ENCODE measurements at regions not wholly inside any gene's neighbourhood (a gene's known extent, or its start where the extent isn't known, plus 50 kb on each side); places are given as distances from the start of the nearest gene placed in this dataset.

GRCh38 chr5:33035851-33036527 lies 324.9 kb downstream of the NPR3 start:
- no peaks in the 10 kb centered on the region for H3K36me3 ChIP-seq (replicated peaks)
- H3K27me3 ChIP-seq (replicated peaks) = no peaks in the 10 kb centered on the region
- H3K4me3 ChIP-seq (ENCODE audit: low read depth, low read length) = no peak overlapping the region
- no peak overlapping the region for H3K27ac ChIP-seq
- TF ChIP-seq CTCF (IDR thresholded peaks at IDR 0.05; ENCODE audit: low read depth, low read length, missing control alignments) = no peak
- in situ Hi-C loops (cut with HindIII; ENCODE audit: low pct_ligation_motif_present, low sequenced_read_pairs) = no loop called here
- no peak for DNase-seq

GRCh38 chr5:33037076-33037475 lies 326.0 kb downstream of the NPR3 start:
- Histone ChIP-seq H3K27ac (no peak overlapping the region), H3K36me3 (replicated peaks) (no peaks in the 10 kb centered on the region), H3K4me3 (ENCODE audit: low read depth, low read length) (no peak overlapping the region), H3K27me3 (replicated peaks) (no peaks in the 10 kb centered on the region)
- in situ Hi-C loops (cut with HindIII; ENCODE audit: low pct_ligation_motif_present, low sequenced_read_pairs) = no loop called here
- DNase-seq = no peak
- no peak for TF ChIP-seq CTCF (IDR thresholded peaks at IDR 0.05; ENCODE audit: low read depth, low read length, missing control alignments)

- H3K36me3 ChIP-seq (replicated peaks) = no peaks in the 10 kb centered on the region
- no peaks in the 10 kb centered on the region for H3K27me3 ChIP-seq (replicated peaks)
- H3K27ac ChIP-seq = no peak overlapping the region
- in situ Hi-C loops (cut with HindIII; ENCODE audit: low pct_ligation_motif_present, low sequenced_read_pairs) = no loop called here
- TF ChIP-seq CTCF (IDR thresholded peaks at IDR 0.05; ENCODE audit: low read depth, low read length, missing control alignments) = no peak
- no peak for DNase-seq
- H3K4me3 ChIP-seq (ENCODE audit: low read depth, low read length) = no peak overlapping the region
Measured at GRCh38 chr5:33041586-33041985, 330.5 kb downstream of the NPR3 start.

- Histone ChIP-seq H3K4me3 (ENCODE audit: low read depth, low read length) (no peak overlapping the region), H3K27me3 (replicated peaks) (no peaks in the 10 kb centered on the region), H3K27ac (no peak overlapping the region), H3K36me3 (replicated peaks) (no peaks in the 10 kb centered on the region)
- no peak for DNase-seq
- in situ Hi-C loops (cut with HindIII; ENCODE audit: low pct_ligation_motif_present, low sequenced_read_pairs) = no loop called here
- TF ChIP-seq CTCF (IDR thresholded peaks at IDR 0.05; ENCODE audit: low read depth, low read length, missing control alignments) = no peak
Measured at GRCh38 chr5:33043343-33043997, 332.3 kb downstream of the NPR3 start.

- Histone ChIP-seq H3K36me3 (replicated peaks) (no peaks in the 10 kb centered on the region), H3K27me3 (replicated peaks) (no peaks in the 10 kb centered on the region), H3K4me3 (ENCODE audit: low read depth, low read length) (no peak overlapping the region), H3K27ac (no peak overlapping the region)
- in situ Hi-C loops (cut with HindIII; ENCODE audit: low pct_ligation_motif_present, low sequenced_read_pairs) = no loop called here
- DNase-seq = peak; percentile 7
- TF ChIP-seq CTCF (IDR thresholded peaks at IDR 0.05; ENCODE audit: low read depth, low read length, missing control alignments) = no peak
Measured at GRCh38 chr5:33046091-33046490, 335.0 kb downstream of the NPR3 start.

Measured in brain microvascular endothelial cell (primary cell).